HG03571 (cell line): ENCODE measurements at regions not wholly inside any gene's neighbourhood (a gene's known extent, or its start where the extent isn't known, plus 50 kb on each side); places are given as distances from the start of the nearest gene placed in this dataset.

ENCODE experiments used
- ATAC-seq: cut with Tn5 transposase; IDR thresholded peaks from one replicate; pipeline ENCODE4 v1.9.1; 2021; ENCODE audit not compliant: unreplicated experiment

DNA sequence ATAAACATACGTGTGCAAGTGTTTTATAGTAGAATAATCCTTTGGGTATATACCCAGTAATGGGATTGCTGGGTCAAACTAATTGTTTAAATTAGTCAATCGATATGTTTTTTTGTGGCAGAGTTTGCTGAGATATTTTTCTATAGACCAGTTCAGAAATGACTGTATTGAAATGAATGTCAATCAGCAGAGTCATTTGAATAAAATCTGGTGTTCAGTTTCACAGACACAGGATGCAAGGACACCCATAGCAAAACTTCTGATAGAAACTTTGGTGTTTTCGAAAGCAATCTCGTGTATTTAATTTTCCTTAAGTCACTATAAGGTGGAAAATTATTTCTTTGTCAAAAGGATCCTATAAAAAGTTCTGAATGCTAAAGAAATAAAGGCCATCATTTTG, 434.4 kb downstream of the RAP2B start:
- ATAC-seq, result no peak

GRCh38 chr3:153599685-153600084, 437.7 kb downstream of the RAP2B start:
- ATAC-seq, result no peak

GRCh38 chr3:153600896-153601295, 438.9 kb downstream of the RAP2B start:
- no peak for ATAC-seq

DNA sequence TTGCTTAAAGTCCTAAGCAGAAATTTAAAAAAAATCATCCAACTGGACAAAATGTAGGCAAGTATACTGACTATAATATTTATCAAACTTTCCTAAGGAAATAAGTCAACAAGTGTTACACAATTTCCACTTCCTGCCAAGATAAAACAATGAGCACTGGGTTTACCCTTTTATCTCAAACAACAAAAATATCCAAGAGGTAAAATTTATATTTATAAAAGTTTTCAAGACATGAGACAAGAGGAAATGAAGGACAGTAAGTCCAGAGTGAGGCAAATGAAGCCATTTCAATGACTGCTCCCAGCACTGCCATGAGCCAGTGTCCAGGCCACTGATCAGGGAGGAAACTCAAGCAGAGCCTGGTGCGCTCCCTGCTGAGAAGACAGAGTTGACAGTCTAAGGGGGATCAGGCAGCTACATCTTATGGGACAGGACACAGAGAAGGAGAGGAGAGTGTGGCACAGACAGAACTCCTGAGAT, 439.4 kb downstream of the RAP2B start:
- no peak for ATAC-seq

DNA sequence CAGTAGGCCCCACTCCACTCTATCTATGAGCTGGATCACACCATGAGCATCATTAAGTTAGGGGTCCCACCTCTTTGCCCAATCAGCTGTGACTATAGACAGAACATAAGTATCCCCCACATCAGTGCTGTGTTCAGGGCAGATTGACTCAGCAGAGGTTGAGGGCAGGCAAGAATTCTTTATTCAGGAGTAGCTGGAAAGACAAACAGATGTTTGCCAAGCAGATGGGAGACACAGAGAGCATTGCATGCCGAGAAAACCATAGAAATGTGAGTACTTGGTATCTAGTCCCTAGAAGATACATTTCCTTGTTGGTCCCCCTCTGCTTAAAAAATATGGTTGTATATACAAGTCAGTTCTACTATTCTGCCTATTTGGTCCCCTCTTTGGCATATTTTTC, 440.8 kb downstream of the RAP2B start:
- ATAC-seq, result no peak

GRCh38 chr3:153614140-153614539, 452.1 kb downstream of the RAP2B start:
- no peak for ATAC-seq

DNA sequence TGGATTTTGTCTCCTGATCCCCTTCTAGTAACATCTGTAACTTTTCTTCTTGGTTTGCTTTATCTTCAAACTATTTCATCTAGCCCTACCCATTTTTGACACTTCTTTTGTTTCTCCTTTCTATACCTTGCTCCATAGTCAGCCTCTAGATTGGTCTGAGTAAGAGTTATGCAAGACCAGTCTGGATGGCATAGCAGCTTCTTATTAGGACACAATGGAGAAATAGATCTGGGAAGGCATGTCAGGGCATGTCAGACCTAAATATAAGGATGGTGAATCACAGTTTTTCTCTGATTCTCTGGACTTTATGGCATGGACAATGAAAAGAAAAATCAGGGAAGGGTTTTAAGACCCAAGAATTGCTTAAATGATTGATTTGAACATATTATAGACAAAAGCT, 452.5 kb downstream of the RAP2B start:
- no peak for ATAC-seq

- ATAC-seq, result no peak
These were observed 453.8 kb downstream of the RAP2B start for GRCh38 chr3:153615863-153616262.

GRCh38 chr3:153617463-153617862, 455.4 kb downstream of the RAP2B start:
- no peak for ATAC-seq

DNA sequence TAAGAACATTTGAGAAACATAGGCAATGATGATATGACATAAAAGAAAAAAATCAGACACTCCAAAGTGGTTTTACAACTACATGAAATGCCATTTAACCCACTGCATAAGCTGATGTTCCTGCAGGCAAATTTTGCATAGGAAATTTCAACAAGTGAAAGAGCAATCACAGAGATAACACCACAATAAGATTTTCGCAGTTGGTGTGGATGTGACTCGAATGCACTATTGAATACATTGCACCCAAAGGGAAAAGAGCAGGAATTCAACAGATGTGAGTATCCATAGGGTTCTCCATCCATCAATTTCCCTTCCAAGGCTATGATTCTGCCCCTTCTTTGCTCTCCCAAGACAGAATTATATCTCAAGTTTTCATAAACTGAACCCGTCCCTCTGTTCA, 456.1 kb downstream of the RAP2B start:
- no peak for ATAC-seq

DNA sequence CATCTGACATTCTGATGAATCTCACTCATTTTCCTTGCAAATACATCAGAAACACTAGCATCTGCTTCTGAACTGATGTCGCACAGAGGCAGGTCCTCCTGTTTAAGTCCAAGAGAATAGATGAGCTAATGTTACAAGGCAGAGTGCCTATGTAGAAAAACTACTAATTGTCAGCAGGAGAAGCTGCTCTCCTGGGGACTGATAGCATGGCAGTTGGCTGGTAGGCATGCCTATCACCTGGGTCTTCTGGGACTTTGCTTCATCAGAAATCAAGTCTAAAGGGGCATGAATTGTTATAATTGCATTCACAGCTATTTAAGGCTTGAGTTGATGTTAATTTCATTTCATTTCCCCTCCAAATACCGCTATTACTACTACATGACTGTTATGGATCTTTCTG, 457.2 kb downstream of the RAP2B start:
- ATAC-seq, result no peak

DNA sequence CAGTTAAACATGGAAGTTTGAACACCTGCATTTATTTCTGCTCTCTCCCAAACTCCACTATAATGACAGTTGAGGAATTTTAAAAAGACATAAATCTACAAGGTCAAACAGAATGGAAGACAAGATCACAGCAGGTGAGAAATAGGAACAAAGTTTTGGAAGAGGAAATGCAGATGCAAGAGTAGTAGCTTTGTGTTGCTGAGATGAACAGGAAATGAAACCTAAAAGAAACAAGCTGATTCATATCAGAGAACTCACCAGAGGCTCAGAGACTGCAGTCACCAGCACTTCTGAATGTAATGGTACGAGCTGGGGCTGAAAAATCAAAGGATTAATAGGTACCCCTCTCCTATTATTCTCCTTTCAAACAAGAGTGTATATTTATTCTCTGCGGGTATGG, 459.9 kb downstream of the RAP2B start:
- peak; percentile 96 for ATAC-seq

DNA sequence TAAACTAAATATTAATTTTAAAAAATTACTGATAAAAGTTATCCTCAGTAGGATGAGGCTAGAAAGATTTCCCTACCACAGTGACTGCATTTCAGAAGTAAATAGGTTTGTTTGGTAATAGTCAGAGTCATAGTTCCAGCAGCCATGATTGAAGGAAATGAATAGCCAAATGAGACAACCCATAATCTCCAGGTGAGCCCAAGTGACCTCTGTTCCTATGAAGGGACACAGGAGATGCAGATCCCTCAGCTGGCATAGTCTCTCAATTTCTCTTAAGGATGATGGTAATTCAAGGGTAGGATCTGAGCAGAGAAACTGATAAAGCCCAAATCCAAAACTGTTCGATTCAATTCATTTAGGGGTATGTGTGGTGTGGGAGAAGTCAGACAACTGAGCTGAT, 461.8 kb downstream of the RAP2B start:
- no peak for ATAC-seq

DNA sequence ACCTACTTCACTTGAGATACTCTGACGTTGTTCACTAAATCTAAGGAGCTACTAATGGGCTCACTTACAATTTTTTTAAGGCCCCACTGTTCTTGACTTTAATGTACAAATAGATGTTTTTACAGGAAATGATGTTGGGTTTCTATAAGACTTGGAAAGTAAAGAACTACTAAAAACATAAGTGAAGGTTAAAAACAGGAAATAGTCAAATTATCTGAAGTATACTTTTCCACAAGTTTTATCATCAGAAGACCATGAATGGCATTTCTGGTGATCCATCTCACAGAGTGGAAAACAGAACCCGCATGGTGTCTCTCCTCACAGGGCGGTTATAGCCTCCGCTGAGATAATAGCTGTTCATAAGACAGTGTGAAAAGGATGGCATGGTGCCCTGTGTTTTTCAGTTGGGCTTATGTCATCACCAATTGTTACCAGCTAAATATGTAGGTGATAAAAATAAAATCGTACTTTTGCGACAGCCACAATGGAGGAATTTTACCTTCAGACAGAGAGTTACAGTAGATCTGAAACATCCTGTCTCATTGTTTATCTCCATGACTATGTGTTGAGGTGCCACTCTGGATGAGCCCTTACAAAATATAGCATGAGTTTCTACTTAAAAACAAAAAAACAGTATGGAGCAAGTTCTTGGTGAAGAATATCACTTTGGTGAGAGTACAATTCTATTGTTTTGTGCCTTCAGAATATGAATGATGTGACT, 462.4 kb downstream of the RAP2B start:
- no peak for ATAC-seq

DNA sequence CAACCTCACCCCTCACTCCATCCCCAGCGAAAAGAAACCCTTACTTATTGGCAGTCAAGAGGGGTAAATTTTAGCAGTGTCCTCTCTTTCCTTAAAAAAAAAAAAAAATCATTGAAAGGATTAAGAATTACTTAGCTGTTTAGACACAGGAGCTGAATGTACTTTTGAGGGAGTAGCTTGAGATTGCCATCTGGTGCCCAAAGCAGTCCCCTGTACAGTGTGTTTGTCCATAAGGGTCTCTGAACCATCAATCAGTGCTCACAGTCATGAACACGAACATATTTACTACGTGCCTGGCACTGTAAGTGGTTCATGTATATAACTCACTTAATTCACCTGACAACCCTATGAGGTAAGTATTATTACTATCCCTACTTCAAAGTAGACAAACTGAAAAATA, 463.5 kb downstream of the RAP2B start:
- ATAC-seq, result no peak

DNA sequence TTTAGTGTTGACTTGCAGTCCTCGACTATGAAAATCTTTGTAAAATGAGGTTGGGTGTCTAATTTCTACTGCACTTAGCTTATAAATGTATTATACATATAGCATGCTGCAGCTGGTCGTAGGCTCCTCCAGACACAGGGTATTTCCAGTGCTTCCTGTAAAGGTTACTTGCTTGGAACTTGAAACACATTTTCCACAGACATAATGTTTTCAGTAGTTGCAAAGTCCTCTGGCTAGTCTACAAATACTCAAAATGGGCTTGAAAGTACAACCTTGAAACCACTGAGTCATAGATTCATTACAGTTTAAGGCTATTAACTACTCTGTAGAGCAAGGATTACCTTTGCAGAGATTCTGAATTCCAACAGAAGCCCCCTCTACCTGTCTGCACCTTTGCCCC, 464.1 kb downstream of the RAP2B start:
- ATAC-seq, result no peak

DNA sequence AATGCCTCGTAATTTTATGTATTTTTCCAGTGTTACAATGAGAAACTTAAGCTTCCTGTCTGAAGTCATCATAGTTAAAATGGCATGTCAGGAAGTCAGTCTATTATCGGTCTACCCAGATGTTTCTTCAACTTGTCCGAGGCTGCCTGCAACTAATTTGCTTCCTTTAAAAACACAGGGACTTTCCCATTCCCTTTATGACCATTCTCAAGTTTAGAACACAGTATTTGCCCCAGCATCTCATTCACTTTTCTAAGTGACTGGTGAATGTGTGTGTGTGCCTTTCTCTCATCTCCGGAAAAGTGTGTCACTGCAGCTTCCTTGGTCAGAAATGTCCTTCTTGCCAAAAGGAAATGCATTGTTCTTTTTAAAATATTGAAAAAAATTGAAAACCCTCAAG, 466.6 kb downstream of the RAP2B start:
- ATAC-seq, result no peak

- ATAC-seq, result no peak
These were observed 467.1 kb downstream of the RAP2B start for GRCh38 chr3:153629148-153629547.

- no peak for ATAC-seq
These were observed 469.1 kb downstream of the RAP2B start for GRCh38 chr3:153631102-153631501.

GRCh38 chr3:153631664-153632063, 469.6 kb downstream of the RAP2B start:
- ATAC-seq, result no peak

- no peak for ATAC-seq
These were observed 471.4 kb downstream of the RAP2B start for GRCh38 chr3:153633407-153633806.

DNA sequence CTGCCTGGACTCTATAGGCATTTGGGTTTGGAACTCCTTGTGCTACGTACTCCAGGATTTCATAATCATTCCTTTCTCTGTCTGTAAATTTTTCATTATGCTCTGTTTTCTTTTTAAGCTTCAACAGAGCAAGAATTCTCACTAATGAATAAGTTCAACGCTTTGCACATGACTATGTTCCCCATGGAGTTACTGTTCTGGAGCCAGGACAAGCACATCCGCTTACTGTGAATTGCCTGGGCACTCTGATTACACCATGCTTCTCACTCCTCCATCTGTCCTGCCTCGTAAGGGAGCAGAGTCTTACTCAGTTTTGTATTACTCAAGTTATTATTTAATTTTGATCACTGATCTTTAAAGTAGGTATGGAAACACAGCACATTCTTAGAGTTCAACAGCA, 472.7 kb downstream of the RAP2B start:
- ATAC-seq, result no peak

GRCh38 chr3:153639631-153640030, 477.6 kb downstream of the RAP2B start:
- ATAC-seq, result no peak
